Muscle of arm (tissue), 1 donor: ENCODE measurements at regions not wholly inside any gene's neighbourhood (a gene's known extent, or its start where the extent isn't known, plus 50 kb on each side); places are given as distances from the start of the nearest gene placed in this dataset.
"Not testable (repeated sequence)": the region's sequence is repeated elsewhere in the genome, so short reads cannot be mapped to it uniquely, and the experiment has no call there.

ENCODE experiments used
- DNase-seq: peaks from one replicate; pipeline ENCODE4 v3.0.0-alpha.2; 2013

DNA sequence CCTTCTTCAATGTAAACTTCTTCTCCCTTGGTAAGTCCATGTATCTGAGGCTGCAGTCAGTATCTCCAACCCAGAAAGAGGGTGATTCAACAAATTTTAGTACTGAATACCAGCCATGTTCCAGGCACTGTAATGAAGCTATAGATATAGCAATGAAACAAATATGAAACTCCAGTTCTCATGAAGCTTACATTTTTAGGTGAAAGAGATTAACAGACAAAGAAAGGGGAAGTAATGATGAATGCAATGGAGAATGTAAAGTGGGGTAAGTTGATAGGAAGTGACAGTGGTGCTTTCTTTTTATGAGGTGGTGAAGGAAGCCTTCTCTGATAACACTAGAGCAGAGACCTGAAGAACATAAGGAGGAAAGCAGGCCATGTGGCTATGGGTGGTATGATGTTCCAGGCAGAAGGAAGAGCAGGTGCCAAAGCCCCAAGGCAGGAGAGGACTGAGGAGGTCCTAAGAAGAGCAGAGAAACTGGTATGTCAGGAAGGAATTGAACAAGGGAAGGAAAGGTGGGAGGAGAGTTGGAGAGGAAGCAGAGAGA, 143.6 kb downstream of the TFAP2B start:
- DNase-seq: no peak

DNA sequence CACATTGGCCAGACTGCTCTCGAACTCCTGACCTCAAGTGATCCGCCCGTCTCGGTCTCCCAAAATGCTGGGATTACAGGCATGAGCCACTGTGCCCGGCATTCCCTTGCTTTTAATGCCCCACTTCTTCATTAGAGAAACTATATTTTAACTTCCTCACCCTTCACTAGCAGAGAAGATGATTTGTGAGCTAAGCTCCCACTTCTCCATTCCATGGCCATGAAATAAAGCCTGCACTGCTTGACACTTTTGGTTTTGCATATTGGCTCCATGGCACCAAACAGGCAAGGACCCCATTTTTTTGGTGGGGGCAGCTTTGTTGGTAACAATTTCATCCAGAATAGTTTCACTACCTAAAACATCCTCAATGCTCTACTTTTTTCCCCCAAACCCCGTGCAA, 145.3 kb downstream of the TFAP2B start:
- no peak for DNase-seq

DNA sequence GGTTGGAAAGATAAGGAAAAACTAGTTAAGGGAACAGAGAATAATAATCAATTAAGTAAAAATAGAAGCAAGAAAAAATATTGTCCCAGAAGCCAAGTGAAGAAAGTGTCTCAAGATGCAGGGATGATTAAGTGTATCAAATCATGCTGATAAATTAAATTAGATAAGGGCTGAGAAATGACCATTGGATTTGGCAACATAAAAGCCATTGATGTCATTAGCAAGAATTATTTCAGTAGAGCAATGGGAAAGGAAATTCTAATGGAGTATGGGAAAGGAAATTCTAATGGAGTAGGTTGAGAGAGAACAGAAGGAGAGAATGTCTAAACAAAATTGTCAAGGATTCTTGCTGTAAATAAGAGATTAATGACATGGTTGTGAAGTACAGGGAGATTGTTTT, 146.8 kb downstream of the TFAP2B start:
- no peak for DNase-seq

DNA sequence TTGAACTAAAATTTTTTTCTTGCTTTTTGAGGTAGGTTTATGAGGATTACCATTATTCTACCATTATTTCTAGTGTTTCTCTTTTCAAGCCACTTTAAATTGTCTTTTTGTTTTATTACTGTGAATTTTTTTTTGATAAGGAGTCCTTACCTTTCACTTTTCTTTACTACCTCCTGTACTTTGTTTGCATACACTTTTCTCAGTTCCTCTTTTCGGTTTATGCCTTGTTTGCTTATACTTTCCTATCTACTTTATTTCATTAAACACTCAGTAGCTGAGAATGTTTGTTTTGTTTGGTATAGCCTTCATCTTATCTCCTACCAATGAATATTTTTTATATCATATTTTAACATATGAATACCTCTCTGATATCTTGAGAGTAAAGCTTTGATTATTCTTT, 147.9 kb downstream of the TFAP2B start:
- no peak for DNase-seq

DNA sequence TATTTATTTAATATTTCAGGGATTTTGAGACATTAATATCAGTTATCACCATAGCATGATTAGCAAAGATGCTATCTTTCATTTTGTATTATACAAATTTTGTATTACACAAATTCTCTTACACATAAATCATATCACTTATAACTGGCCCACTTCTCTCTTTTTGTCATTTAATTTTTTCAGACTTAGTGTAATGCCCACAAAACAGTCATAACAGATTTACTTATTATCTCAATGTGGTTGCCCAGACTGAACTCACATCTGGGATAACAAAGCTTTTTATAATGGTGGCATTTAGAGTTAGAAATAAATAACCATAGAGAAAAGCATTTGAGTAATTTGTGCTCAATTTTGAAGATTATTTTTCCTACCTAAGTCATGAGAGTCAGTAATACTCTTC, 148.3 kb downstream of the TFAP2B start:
- DNase-seq: no peak

DNA sequence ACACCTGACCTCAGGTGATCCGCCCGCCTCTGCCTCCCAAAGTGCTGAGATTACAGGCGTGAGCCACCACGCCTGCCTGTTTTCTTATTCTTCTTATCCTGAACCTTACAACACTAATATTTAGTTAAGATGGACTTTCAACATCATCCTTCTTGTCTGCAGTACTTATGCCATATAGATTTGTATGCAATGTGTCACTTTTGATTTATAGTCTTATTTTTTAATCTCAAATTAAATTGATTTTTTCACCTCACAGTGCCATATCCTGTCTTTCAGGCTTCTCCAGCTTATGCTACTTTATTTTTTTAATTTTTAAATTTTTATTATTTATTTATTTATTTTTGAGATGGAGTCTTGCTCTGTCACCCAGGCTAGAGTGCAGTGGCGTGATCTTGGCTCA, 149.6 kb downstream of the TFAP2B start:
- DNase-seq: not testable (repeated sequence)

DNA sequence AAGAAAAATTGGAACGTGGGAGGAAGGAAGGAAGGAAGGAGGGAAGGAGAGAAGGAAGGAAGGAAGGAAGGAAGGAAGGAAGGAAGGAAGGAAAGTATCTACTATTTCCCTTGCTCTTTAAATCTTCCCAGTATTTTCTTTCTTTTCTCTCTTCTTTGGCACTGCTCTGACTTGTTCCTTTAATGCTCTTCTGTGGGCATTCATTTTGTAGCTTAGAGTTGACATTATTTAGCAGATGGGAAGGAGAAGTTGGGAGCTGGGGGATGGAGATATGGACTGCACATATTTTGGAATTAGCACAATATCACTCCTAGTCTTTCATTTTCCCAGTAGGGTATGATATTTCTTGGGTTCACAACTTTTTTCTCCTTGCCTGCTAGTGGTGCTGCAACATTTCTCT, 152.2 kb downstream of the TFAP2B start:
- no peak for DNase-seq

DNA sequence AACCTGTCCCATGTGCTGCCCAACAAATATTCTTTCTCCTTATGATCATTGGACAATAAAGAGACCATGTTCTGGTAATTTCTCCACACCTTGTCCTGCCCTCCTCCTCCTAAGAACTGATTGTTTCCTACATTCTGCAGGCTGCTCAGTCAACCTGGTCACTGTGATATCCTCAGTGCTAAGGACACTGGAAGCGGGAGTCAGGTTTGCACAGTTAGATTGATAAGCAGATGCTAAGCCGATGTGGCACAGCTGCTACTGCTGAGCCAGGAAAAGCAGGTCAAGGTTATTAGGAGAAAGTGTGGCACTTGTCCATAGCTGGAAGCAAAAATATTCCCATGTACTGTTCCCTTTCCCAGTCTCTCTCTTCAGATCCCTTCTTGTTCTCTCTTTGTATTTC, 154.8 kb downstream of the TFAP2B start:
- DNase-seq: no peak

DNA sequence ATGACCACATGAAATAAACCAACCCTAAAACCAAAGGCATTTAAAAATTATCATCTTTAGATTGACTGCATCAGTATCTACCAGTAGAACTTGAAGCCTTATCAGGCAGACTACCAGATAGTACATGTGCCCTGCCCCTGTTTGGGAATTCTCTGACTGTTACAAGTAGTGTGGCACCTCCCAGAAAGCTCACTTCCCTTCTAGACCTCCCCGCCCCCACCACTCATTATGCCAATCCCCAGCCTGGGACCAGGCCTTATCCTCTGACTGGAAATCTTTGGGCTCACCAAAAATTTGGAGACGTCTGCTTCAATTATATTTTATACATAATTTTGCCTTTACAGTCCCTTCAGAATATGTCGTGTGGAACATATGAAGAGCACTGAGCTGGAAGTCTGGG, 155.6 kb downstream of the TFAP2B start:
- no peak for DNase-seq

DNA sequence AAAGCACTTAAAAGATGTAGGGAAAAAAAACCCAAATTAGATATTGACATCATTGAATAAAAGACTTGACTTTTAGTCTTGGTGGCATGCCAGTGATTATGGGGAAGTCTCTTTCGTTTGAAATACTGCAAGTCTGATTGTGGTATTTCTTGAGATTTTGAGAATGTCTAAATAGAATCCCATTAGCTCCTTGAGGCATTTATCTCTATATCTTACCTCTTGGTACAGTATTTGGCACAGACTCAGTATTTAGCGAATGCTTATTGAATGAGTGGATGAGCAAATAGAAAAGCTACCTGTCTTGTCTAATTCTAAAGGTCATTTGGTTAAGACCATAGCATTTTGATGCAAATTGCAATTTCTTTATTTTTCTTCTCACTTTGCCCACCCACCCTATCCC, 156.5 kb downstream of the TFAP2B start:
- no peak for DNase-seq

DNA sequence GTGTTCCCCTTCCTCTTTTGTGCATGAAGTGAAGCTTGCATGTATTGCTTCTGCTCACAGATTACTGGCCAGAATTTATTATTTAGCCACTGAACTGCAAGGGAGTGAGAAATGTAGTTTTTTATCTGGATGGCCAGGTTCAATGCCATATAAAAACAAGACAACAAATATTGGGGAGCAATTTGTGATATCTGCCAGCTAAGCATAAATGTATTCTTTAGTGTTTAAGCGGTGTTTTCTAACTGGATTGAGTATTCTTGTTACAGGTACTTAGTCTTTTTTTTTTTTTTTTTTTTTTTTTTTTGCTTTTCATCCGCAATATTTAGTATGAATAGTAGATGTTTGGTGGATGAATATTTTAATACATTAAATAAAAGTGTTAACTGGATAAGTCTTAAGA, 158.2 kb downstream of the TFAP2B start:
- DNase-seq: no peak

DNA sequence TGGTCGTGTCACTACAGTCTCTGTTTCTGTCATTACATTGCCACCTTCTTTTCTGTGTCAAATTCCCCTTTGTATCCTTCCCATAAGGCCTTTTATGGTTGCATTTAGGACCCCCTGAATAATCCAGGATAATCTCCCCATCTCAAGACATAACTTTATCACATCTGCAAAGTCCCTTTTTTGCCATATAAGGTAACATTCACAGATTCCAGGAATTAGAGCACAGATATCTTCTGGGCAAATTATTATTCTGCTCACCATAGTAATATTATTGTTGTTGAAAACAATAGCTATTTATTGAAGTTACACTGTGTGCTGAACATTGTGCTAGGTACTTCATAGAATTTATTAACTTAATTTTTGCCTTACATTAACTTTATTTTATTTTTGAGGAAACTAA, 159.1 kb downstream of the TFAP2B start:
- no peak for DNase-seq

DNA sequence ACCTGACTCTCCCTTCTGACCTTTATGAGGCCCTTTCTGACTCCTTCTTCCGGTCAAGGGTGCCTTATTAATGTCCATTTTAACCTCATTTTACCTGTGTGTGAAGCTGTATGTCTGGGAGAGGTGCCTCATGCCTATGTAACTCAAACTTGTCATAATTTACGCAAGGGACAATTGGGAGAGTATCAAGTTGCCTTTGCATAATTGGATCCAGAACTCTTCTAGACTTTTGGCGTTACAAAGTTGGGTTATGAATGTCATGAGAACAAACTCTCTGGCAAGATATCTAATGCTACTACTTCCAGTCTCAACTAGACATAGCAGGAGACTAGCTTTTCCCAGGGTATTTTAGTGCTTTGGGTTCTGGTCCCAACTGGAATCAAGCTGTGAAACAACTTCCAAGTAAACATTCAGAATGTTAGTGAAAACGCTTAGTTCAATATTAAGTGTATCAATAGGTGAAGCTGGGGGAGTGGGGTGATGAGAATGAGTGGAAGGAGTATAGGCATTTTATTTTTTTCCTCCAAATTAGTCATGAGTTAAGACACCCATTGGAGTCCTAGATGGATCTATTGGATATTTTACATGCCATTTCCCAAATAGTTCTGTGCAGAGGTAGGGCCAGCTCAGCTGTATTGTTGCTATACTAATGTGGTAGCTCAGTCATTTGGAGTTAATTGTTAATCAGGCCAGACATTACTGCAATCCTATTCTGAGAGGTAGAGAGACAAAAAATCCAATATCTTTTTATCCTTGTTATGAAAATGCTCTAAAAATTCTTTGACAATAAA, 159.9 kb downstream of the TFAP2B start:
- DNase-seq: no peak

DNA sequence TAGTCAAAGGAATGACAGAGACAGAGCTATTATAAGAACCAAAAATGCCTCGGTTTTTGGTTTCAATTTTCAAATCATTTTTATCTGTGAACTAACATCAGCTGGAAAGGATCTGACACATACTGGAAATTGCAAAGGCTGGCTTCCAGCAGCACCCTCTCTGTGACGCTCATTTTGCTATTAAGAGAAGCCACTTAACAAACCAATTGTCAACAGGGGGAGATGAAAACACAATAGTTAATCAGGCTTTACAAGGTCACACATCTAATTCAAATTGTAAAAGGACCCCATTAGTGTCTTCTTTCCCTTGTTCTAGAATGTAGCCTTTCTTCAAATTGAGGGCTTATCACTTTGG, 160.5 kb downstream of the TFAP2B start:
- no peak for DNase-seq

DNA sequence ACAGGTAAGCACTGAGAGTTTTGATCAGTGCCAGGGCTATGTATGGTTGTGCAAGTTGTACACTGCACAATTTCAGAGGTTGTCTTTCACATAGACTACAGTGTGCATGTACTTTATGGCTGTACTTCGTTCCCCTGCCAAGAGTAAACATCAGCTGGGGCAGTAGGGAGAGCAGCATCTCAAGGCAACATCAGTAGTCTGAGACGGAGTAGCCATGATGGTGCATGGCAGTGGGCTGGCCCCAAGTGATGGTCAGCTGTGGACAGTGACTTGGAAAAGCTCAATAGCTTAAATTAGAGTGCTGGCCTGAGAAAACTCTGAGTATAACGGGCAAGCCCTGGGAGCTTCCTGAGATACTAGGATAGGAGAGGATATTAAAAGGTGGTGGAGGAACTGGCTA, 165.5 kb downstream of the TFAP2B start:
- no peak for DNase-seq

DNA sequence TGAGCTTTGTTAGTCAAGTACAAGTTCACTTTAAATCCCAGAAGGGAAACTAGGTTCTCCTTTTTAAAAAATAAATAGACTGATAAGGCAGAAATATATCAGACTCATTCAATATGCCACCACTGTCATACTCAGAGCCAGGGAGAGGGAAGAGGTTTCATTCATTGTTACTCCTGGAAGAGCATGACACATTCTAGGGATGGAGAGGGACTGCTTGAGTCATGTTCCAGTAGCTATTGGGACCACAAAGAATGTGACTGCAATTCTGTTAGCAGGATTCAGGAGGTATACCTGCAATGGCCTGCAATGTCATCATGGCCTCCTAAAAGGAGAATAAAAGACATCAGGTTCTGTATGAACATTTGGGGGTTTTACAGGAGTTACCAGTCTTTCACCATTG, 167.6 kb downstream of the TFAP2B start:
- no peak for DNase-seq

DNA sequence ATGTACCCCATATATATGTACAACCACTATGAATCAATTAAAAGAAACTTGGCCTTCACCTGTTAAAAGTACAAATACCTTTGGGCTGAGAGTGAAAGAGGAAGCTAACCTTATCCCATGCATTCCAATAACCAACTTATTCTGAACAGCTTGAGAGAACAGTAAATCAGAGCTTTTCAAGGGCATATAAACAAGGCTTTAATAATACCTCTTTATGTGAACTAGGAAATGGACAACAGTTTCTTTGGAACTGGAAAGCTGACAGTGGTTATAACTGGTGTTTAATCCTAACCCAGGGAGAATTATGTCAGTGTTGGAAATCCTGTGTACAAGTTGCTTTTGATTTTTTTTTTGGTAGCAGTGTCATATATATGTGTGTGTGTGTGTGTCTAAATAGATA, 170.5 kb downstream of the TFAP2B start:
- DNase-seq: no peak

DNA sequence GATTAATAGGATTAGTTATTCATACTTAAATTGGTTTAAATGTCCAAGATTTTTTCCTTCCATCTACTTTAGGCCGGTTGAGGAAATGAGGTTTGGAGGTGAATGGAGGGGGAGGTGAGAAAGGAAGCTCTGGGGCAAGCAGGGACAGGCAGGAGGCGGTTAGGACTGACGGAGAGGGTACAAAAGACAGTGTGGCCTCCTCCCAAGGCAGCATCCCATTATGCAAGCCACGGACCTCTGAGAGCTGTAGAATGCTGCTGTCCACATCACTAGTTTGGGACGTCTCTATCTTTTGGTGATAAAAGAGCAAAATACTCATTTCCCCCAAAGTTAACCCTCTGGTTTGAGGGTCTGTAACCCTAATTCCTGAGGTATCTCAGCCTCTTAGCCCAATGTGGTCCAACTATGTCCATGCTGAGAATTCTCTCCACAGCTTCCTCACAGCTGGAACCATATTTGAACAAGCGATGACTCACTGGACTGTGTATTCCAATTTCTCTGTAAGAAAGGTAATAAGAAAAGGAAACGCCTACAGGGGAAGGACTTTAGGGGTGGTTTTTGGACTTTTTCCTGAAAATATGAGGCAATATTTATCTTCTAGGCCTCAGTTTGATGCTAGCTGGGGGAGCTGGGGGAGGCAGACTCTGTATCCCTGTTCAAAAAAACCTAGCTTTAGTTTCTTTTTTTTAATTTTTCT, 172.2 kb downstream of the TFAP2B start:
- no peak for DNase-seq

DNA sequence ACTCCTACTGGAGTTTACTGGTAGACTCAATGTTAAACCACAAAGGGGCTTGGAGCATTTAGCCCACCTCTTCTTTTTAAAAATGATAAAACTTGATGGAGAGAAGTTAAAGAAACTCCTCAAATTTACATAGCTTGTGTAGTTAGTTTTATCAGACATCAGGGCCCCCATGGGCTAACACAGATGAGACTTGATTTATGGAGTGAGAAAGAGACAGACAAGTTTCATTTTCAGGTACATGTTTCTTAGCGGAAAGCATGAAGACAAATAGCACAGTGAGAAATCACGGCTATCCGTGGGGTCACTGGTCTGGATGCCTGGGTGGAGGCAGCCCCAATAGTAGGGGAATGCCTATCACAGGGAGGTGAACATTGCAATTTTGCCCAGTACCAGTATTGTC, 173.6 kb downstream of the TFAP2B start:
- DNase-seq: no peak

DNA sequence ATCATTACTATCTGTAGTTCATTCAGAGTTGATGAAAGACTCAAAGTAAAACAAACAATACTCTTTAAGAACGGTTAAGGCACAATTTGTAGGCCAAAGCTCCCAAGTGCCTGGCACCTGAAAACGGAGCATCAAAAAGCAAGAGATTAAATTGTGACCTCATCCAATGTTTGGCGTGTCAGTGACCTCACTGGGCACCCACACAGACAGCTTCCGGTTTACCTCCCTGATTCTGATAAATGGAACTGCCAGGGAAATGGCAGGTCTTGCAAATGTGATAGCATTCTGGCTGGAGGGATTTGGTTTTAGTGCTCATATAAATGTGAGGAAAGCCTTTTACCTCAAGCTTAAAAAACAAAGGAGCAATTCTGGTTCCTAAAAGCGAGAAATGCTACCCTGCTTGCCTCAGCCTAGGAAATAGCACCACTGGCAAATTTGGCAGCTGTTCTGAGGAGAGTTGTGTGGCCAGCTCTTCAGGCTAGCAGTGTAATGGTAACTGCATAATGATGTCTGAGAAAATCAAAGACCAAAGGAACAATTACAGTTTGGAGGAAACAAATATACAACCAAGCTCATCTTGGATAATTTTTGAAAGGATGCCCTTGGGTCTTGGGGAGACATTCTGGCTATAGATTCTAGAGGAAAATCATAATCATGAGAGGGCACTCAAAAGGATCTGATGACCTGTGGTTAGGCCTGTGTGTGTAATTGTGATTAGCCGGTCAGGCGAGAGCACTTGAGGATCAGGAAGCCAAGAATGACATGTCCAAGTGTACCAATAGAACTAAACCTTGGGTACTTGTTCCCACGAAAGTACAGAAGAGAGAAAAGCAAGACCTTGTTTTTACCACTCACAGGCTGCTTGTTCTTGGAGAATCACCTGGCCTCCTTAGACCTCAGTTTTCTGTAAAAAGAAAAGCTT, 174.3 kb downstream of the TFAP2B start:
- DNase-seq: no peak

DNA sequence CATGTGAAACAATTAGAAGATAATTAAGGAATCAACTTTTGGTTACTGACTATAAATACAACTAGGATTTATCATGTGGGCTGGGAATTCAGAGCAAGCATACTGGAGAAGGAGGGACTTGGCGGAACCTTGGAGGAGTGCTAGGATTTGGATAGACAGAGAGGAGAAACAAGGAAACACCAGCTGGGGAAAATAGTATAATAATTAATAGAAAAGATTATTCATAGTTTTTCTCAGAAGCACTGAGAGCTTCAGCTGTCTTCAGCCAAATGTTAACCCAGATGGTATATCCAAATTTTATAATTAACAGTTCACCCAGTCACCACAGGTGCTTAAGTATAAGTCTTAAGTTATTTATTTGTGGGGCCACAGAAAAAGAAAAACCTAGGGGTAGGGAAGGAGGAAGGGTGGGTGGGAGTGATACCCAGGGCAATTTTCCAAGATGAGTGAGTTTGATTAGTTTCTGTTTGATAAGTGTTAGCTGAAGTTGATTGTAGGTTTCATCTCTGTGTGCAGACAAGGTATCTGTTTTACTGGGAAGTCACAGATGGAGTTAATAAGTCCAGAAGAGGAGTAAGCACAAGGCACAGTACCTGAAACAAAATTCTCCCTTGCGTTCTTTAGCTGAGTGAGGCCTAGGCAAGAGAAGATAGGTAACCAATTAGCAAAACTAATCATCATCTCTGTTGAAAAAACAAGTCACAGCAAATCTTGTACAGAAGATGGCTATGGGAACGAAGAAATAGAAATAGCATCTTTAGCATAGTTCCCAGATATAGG, 175.5 kb downstream of the TFAP2B start:
- no peak for DNase-seq

DNA sequence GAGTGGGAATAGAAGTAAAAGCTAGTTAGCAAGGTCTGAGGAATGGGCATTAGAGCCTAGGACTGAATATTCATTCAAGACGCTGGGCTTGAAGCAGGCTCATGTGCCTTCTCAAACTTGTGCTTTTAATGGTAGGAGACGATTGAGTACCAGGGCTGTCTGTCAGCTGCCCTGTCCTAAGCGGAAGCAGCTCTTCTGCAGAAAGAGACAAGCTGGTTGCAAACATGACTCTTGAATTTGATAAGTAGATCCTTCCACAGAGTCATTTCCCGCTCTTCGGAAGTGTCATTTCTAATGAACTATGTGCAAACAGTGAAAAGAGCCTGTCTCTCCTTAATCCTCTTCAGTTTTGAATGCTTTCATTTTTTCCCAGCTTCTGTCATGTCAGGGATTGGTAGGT, 176.4 kb downstream of the TFAP2B start:
- no peak for DNase-seq
